ENCODE measurements at regions not wholly inside any gene's neighbourhood (a gene's known extent, or its start where the extent isn't known, plus 50 kb on each side); places are given as distances from the start of the nearest gene placed in this dataset.

- DNase-seq, result no peak
Measured at GRCh38 chr10:121076776-121077715, 225.9 kb downstream of the WDR11 start.

DNA sequence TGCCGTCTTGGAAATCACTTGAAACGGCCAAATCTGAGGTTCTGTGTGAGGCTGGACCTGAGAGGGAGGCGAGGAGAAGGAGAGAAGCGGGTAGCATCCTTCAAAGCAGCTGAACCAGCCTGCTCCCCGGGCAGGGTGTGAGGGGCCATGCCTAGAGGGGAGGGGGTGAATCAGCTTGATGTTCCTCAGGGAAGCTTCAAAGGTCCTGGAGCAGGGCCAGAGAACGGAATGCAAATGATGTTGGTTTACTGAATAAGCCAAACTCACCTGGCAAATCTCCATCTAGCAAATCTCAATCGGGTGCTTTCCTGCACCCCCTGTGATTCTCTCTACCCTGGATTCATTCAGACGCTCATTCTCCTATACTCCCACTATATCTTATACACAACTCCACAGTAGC is 226.9 kb downstream of the WDR11 start:
- DNase-seq, result no peak

DNA sequence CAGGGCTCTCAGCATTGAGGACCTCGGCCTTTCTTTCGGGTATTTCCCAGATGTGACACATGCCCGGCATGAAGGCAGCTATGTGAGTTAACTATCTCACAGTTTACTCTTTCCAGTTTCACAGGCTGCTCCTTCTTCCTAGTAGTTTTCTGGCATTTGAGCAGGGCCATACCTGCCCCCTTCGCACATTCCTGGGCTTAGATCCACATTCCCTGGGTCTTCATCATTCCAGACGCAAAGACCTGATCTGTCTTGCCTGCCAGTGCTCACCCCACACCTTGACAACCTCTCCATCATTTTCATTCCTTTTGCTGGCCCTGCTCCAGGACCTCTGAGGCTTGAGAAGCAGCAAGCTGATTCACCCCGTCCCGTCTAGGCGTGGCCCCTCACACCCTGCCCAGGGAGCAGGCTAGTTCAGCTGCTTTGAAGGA is 227.5 kb downstream of the WDR11 start:
- no peak for DNase-seq

GRCh38 chr10:121079226-121079625 is 228.1 kb downstream of the WDR11 start:
- DNase-seq, result no peak

DNA sequence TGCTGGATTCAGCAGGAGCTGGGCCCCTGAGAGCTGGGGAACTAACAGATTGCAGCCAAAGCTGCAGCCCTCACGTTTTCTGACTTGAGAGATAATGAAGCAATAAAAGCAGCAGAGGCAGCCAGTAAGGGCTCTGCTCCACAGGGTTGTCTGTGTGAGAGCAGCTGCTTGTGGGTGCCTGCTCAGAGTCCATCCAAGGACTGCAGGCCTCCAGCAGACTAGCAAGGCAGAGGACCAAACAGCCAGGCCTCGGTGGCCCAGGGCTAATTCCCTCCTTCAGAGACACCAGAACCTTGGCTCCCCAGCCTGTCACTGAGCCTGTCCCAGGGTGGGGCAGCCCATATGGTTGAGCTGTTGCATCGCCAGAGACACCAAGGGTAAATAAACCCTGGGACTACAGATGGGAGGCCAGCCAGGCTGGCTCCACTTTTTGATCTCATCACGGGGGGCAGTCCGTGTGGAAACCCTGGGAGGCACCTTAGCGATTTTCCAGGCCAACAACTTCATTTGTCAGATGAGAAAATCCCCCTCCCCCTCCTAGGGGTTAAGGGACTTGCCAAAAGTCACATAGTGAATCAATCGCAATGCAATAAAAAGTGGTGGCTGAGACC is 229.2 kb downstream of the WDR11 start:
- no peak for DNase-seq

DNA sequence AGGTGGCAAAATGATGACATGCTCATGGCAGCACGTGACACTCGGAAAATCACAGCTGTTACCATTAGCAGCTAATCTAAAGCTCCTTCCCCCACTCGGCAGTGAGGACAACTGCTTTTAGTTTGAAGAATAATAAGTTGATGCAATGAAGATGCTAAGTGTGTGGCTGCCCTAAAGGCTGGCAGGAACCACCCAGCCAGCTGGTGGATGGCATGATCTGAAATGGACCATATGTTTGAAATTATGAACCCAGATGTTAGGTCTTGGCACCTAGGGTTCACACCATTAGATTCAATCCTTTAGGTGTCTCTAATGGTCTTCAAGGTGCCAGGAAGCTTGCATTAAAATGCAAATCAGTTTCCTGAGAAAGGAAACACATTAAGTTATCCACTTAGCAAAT is 230.1 kb downstream of the WDR11 start:
- DNase-seq, result no peak

DNA sequence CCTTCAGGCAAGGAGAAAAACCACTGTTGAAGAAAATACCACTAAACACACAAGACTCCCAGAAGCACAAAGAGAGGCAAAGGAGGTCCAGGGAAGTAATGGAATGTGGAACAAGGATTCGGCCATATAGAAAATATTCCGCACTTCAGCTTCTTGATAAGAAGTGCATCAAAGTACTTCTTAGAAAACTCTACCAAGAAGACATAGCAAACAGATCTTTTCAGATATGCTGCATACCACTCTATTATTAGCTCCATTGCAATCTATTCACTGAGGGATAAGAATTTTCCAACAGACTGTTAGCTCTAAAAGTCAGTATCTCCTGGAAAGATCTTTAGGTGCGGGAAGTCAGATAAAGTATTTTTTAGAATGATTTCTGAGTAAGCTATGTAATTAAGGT is 231.8 kb downstream of the WDR11 start:
- no peak for DNase-seq

DNA sequence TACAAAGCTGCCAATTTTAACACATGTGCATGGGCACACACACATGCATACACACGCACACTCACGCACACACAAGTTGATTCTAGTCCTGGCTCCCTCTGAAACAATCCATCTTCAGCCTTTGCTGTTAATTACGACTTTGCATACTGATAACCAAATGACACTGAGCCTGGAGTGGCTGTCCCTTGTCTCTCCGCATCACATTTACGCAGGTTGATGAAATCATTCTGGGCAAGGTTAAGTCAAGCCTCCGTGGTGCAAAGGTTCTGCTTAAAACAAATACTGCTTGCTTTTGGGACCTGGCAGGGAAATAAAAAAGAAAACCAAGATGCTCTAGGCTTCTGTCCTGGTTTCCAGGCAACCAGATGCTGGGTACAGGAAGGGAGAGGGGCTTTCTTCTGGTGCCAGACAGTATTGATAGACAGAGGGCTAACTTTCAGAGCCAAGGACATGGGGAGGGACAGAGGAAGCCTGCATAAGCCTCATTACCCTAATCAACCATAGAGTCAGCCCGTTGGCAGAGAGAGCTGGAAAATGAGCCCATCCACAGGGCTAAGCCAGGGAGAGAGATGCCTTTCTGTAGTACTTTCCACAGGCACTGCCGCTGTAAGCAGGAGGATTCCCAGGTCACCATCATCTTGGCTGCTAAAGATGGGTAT is 233.0 kb downstream of the WDR11 start:
- no peak for DNase-seq

- no peak for DNase-seq
Measured at GRCh38 chr10:121084675-121085070, 233.5 kb downstream of the WDR11 start.

GRCh38 chr10:121085367-121085766 is 234.2 kb downstream of the WDR11 start:
- DNase-seq, result no peak

DNA sequence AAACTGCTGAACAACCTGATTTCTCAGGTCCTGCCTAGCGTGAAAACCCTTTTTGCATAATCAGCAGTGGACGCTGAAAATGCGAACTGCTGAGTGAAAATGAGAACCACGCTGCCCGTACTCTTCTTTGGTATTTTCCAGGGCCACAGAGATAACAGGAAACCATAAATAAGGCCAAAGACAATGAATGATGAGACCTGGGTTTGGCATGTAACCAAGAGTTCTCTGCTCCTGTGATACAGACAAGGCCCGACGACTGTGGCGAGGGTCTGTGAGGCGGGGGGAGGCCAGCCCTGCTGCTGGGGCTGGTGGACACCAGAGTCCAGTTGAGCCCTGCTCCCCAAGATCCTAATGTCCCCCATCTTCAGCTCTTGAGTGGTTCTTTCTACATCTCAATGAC is 236.0 kb downstream of the WDR11 start:
- DNase-seq, result no peak

GRCh38 chr10:121087688-121088087 is 236.5 kb downstream of the WDR11 start:
- no peak for DNase-seq

DNA sequence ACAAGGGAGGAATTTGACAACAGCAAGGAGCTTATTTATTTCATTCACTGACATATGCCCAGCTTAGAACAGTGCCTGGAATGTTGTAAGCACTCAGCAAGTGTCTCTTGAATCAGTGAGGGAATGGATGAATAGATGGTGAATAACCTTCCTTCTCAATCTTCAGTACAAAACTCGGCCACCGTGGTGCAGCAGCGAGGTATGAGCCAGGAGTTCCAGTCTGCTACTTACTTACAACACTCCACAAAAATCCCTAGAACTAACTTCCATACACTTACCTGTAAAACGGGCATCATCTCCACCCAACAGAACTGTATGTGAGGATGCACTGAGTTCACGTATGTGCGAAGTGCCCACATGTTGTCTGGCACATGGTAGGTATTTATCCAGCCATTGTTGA is 237.4 kb downstream of the WDR11 start:
- DNase-seq, result no peak

DNA sequence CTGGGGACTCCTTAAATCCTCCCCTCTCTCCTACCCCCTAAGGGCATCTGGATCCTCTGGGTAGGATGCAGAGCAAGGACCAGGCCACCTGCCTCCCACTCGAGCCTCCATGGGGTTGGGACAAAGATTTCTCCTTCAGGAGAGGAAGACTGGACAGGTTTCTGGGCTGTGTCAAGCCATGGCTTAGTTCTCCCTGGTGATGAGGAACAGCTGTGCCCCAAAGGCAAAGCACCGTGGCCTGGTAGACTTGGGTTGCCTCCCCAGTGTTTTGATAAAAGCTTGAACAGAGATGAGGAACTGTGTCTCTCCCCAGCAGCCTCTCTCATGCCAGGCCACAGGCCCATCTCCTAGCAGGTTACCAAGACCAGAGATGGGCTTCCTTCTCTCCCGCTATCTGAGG is 238.3 kb downstream of the WDR11 start:
- DNase-seq, result no peak

- DNase-seq, result no peak
Measured at GRCh38 chr10:121091961-121092719, 241.0 kb downstream of the WDR11 start.

DNA sequence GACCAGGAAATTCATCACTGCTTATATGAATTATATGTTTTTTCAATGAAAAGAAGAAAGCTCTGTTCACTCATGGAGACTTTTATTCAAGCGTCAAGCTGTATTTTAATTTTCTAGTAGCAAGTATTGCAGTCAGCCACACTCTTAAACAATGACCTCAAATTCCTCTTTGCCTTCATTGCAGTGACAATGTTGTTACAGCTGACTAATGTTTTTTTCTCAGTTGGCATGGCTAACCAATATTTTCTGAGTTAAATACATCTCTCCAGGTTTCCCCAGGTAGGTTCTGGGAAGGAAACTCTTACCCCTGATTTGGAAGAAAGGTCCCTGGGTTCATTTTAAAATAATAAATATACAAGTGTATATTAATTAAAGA is 241.5 kb downstream of the WDR11 start:
- no peak for DNase-seq

DNA sequence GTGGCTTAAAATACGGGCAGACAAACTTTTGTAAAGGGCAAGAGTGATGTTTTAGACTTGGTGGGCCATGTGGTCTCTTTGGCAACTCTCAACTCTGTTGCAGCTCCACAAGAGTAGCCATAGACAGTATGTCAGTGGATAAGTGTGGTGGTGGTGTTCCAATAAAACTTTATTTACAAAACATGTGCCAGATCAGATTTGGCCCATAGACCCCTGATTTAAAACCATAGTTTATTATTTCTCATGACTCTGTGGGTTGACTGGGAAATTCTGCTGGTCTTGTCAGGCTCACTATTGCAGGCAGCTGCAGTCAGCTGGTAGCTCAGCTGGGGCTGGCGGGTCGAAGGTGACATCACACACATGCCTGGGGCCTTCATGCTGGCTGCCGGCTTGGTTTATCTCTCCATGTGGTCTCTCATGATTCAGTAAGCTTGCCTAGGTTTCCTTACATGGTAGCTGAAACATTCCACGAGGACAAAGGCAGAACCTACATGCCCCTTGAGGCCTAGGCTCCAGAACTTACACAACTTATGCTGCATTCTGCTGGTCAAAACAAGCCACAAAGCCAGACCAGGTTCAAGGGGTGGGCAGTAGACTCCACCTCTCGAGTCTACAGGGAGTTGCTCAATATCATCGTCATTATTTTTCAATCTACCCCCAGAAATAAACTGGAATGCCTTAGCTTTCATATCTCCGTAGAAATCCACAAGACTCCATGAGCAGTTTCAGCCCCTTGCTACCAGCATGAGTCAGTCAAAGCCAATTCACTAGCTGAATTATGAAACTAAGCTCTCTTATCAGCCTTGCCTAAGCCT is 245.7 kb downstream of the WDR11 start:
- no peak for DNase-seq

DNA sequence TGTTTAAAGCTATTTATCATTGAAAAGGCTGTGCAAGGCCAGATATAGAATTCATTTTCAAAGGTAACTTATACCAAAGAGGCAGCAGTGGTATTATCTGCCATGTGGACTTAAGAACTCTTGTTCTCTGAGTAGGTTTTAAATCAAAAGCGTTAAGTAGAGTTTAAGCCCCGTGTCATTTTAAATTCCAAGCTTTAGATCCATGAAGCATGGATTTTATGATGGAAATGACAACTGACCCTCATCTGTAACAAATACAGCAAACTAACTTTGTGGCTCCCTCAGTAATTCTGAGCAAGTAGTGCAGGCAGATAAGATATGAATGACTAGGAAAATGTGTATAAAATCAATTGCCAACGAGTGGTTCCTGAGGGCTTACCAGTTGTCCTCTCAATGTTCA is 247.0 kb downstream of the WDR11 start:
- no peak for DNase-seq

DNA sequence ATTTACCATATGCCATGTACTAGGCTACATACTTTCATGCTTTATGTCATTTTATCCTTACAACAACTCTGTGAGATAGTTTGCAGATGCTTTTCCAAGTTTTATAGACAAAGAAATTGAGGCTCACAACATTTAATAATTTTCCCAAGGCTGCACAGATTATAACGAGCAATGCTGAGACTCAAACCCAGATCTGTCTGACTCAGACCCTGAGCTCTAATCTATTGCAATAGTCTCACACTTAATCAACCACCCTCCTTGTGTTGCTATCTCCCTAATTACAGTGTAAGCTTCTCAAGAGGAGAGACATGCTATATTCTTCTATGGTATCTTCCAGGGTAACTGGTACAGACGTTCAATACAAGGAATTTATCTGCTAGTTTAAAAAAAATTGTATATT is 247.6 kb downstream of the WDR11 start:
- DNase-seq, result no peak

- no peak for DNase-seq
Measured at GRCh38 chr10:121099181-121099580, 248.0 kb downstream of the WDR11 start.

DNA sequence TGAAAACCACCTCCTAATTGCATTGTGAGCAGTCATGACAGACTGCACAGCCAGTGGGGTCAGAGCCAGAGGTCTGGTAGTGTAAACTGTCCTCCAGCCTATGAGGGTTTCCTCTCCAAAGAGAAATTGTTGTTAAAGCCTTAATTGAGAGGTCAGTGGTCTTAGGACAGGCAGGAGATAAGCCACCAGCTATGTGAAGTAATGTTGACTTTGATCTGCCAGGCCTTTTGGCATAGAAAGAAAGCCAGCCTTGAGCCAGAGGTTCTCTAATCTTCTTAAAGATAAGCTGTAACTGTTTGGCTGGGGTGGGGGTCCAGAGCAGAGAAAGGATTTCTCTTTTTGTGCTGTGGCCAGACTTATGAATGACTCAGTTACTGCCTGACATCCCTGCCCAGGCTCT is 248.4 kb downstream of the WDR11 start:
- DNase-seq, result no peak

GRCh38 chr10:121101561-121101960 is 250.4 kb downstream of the WDR11 start:
- DNase-seq, result no peak

All from DMS79 treated with DMSO at 0.1 percent for 48 hours (cell line).